GM12873 (cell line): ENCODE measurements at regions not wholly inside any gene's neighbourhood (a gene's known extent, or its start where the extent isn't known, plus 50 kb on each side); places are given as distances from the start of the nearest gene placed in this dataset.

ENCODE experiments used
- CTCF ChIP-seq: IDR thresholded peaks from 2 replicates; pipeline ENCODE4 v1.5.1; 2012; ENCODE audit warnings: low read depth, mild to moderate bottlenecking, moderate library complexity, low read length, control low read depth; ENCODE audit not compliant: insufficient read depth; ENCODE audit errors: missing control alignments

GRCh38 chr2:15688924-15689568 is 97.4 kb downstream of the DDX1 start:
- TF ChIP-seq CTCF, result no peak

- no peak for TF ChIP-seq CTCF
Measured at GRCh38 chr2:15689654-15690053, 98.0 kb downstream of the DDX1 start.

GRCh38 chr2:15691586-15692310 is 100.1 kb downstream of the DDX1 start:
- TF ChIP-seq CTCF, result no peak

- no peak for TF ChIP-seq CTCF
Measured at GRCh38 chr2:15692551-15693377, 101.1 kb downstream of the DDX1 start.

- TF ChIP-seq CTCF, result no peak
Measured at GRCh38 chr2:15693382-15693781, 101.7 kb downstream of the DDX1 start.

- TF ChIP-seq CTCF, result no peak
Measured at GRCh38 chr2:15693926-15694588, 102.4 kb downstream of the DDX1 start.
